ENCODE measurements at regions not wholly inside any gene's neighbourhood (a gene's known extent, or its start where the extent isn't known, plus 50 kb on each side); places are given as distances from the start of the nearest gene placed in this dataset.

- DNase-seq: no peak
These were observed 86.1 kb upstream of the CD83 start for GRCh38 chr6:14031516-14031915.

- no peak for DNase-seq
These were observed 82.3 kb upstream of the CD83 start for GRCh38 chr6:14035071-14035847.

- DNase-seq: no peak
These were observed 81.7 kb upstream of the CD83 start for GRCh38 chr6:14035874-14036273.

- no peak for DNase-seq
These were observed 80.7 kb upstream of the CD83 start for GRCh38 chr6:14036911-14037310.

GRCh38 chr6:14037402-14038277 is 79.9 kb upstream of the CD83 start:
- DNase-seq: no peak

GRCh38 chr6:14038467-14039437 is 78.8 kb upstream of the CD83 start:
- DNase-seq: no peak

GRCh38 chr6:14040042-14040441 is 77.5 kb upstream of the CD83 start:
- no peak for DNase-seq

- peak; percentile 23 to 32 for DNase-seq
These were observed 71.0 kb upstream of the CD83 start for GRCh38 chr6:14046476-14047068.

- DNase-seq: no peak
These were observed 70.3 kb upstream of the CD83 start for GRCh38 chr6:14047151-14047740.

- DNase-seq: no peak
These were observed 68.7 kb upstream of the CD83 start for GRCh38 chr6:14048837-14049236.

- DNase-seq: no peak
These were observed 66.2 kb upstream of the CD83 start for GRCh38 chr6:14051355-14051754.

GRCh38 chr6:14053811-14054210 is 63.8 kb upstream of the CD83 start:
- DNase-seq: no peak

- DNase-seq: no peak
These were observed 62.0 kb upstream of the CD83 start for GRCh38 chr6:14055541-14055940.

- DNase-seq: no peak
These were observed 59.4 kb upstream of the CD83 start for GRCh38 chr6:14058029-14058695.

- DNase-seq: no peak
These were observed 58.8 kb upstream of the CD83 start for GRCh38 chr6:14058735-14059134.

- DNase-seq: no peak
These were observed 57.7 kb upstream of the CD83 start for GRCh38 chr6:14059791-14060436.

GRCh38 chr6:14060971-14061370 is 56.6 kb upstream of the CD83 start:
- no peak for DNase-seq

GRCh38 chr6:14061643-14062042 is 55.9 kb upstream of the CD83 start:
- DNase-seq: no peak

GRCh38 chr6:14062345-14063029 is 55.1 kb upstream of the CD83 start:
- no peak for DNase-seq

GRCh38 chr6:14063756-14064155 is 53.8 kb upstream of the CD83 start:
- no peak for DNase-seq
